Loucy (cell line): ENCODE measurements at regions not wholly inside any gene's neighbourhood (a gene's known extent, or its start where the extent isn't known, plus 50 kb on each side); places are given as distances from the start of the nearest gene placed in this dataset.

Experiments
- H2AFZ ChIP-seq: fragments of 200-600 bp; sonication (generic); 2 replicates; pipeline ENCODE4 v1.6.0; 2016; ENCODE audit warnings: antibody characterized with exemption, mild to moderate bottlenecking, low read length, moderate library complexity
- H3F3A ChIP-seq: fragments of 200-600 bp; 2 replicates; pipeline ENCODE4 v1.6.0; 2016; ENCODE audit warnings: antibody characterized with exemption, low read depth, mild to moderate bottlenecking
- H3K27me3 ChIP-seq: fragments of 200-600 bp; sonication (generic); 2 replicates; pipeline ENCODE4 v1.6.1; 2014; ENCODE audit warnings: low read length, mild to moderate bottlenecking; ENCODE audit not compliant: insufficient read depth, poor library complexity, severe bottlenecking
- H3K36me3 ChIP-seq: fragments of 200-600 bp; sonication (generic); 2 replicates; pipeline ENCODE4 v1.6.1; 2016; ENCODE audit warnings: low read length; ENCODE audit not compliant: insufficient read depth
- H3K4me1 ChIP-seq: fragments of 200-600 bp; sonication (generic); 2 replicates; pipeline ENCODE4 v1.5.1; 2014; ENCODE audit warnings: low read length, mild to moderate bottlenecking; ENCODE audit not compliant: insufficient read depth, poor library complexity, severe bottlenecking
- H3K4me2 ChIP-seq: fragments of 200-600 bp; sonication (generic); 2 replicates; pipeline ENCODE4 v1.6.0; 2014; ENCODE audit warnings: antibody characterized with exemption, low read length, low read depth, mild to moderate bottlenecking; ENCODE audit not compliant: poor library complexity, severe bottlenecking
- H3K4me3 ChIP-seq: fragments of 200-600 bp; sonication (generic); 2 replicates; pipeline ENCODE4 v1.5.1; 2014; ENCODE audit warnings: low read length, mild to moderate bottlenecking, mixed read lengths; ENCODE audit not compliant: poor library complexity, severe bottlenecking
- H3K79me2 ChIP-seq: fragments of 200-600 bp; sonication (generic); 2 replicates; pipeline ENCODE4 v1.6.1; 2014; ENCODE audit warnings: low read length; ENCODE audit not compliant: insufficient read depth
- H3K9ac ChIP-seq: fragments of 200-600 bp; sonication (generic); 2 replicates; pipeline ENCODE4 v1.6.0; 2014; ENCODE audit warnings: mild to moderate bottlenecking, low read depth, low read length, moderate library complexity; ENCODE audit not compliant: poor library complexity, severe bottlenecking
- H3K9me2 ChIP-seq: fragments of 200-600 bp; sonication (generic); replicated peaks from 2 replicates; pipeline ENCODE4 v1.6.1; 2016; ENCODE audit warnings: low read depth, low read length, mixed read lengths
- H3K9me3 ChIP-seq: fragments of 200-600 bp; sonication (generic); 2 replicates; pipeline ENCODE4 v1.6.1; 2014; ENCODE audit warnings: mild to moderate bottlenecking, antibody characterized with exemption, low read length, low read depth; ENCODE audit not compliant: insufficient read depth
- H4K20me1 ChIP-seq: fragments of 200-600 bp; sonication (generic); 2 replicates; pipeline ENCODE4 v1.6.0; 2014; ENCODE audit warnings: antibody characterized with exemption, low read length, mild to moderate bottlenecking; ENCODE audit not compliant: insufficient read depth, poor library complexity, severe bottlenecking
- EZH2phosphoT487 ChIP-seq: fragments of 200-600 bp; IDR thresholded peaks from 2 replicates; pipeline ENCODE4 v1.6.1; 2018; ENCODE audit warnings: antibody characterized with exemption, mild to moderate bottlenecking, moderate library complexity, borderline replicate concordance
- TF ChIP-seq, protein P1 (sequence below): fragments of 200-600 bp; sonication (generic); conservative IDR thresholded peaks from 2 replicates; pipeline ENCODE4 v1.5.1; 2014; ENCODE audit warnings: mild to moderate bottlenecking, antibody characterized with exemption, low read length

DNA sequence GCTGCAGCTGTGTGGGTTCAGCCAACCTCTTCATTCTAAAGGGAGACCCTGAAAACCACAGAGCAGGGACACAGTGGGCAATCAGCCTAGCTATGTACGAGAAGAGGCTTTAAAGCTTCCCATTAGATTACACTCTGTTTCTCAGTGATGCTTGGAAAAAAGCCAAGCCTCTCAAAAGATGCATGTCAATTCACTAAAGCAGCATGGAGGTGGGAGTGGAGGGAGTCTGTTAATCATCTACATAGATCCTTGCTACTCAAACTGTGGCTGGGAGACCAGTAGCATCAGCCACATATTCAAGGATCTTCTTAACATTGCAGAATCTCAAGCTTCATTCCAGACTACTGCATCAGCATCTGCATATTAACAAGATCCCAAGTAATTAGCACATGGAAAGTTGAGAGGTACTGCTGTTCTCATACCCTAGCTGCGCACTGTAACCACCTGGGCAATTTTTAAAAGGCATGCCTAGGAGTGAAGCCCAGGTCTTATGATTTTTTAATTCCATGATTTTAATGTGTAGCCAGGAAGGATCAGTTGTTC, 305.9 kb downstream of the PMP22 start:
- H3K4me3 ChIP-seq, result no peak overlapping the region
- peaks cover 4% of the 10 kb centered on the region; the same call in 1 of the 2 replicates for H3K9me3 ChIP-seq
- no peak overlapping the region for H2AFZ ChIP-seq
- TF ChIP-seq, protein P1, sequence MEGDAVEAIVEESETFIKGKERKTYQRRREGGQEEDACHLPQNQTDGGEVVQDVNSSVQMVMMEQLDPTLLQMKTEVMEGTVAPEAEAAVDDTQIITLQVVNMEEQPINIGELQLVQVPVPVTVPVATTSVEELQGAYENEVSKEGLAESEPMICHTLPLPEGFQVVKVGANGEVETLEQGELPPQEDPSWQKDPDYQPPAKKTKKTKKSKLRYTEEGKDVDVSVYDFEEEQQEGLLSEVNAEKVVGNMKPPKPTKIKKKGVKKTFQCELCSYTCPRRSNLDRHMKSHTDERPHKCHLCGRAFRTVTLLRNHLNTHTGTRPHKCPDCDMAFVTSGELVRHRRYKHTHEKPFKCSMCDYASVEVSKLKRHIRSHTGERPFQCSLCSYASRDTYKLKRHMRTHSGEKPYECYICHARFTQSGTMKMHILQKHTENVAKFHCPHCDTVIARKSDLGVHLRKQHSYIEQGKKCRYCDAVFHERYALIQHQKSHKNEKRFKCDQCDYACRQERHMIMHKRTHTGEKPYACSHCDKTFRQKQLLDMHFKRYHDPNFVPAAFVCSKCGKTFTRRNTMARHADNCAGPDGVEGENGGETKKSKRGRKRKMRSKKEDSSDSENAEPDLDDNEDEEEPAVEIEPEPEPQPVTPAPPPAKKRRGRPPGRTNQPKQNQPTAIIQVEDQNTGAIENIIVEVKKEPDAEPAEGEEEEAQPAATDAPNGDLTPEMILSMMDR, result no peak
- no peak for TF ChIP-seq EZH2phosphoT487
- no peak overlapping the region for H3K9ac ChIP-seq
- H3K4me2 ChIP-seq, result no peak overlapping the region
- H3K79me2 ChIP-seq, result no peaks in the 10 kb centered on the region
- H3F3A ChIP-seq, result no peaks in the 10 kb centered on the region
- H3K36me3 ChIP-seq, result no peaks in the 10 kb centered on the region
- H3K4me1 ChIP-seq, result no peaks in the 10 kb centered on the region
- no peaks in the 10 kb centered on the region for H3K27me3 ChIP-seq
- H3K9me2 ChIP-seq, result no peaks in the 10 kb centered on the region
- no peaks in the 10 kb centered on the region for H4K20me1 ChIP-seq

DNA sequence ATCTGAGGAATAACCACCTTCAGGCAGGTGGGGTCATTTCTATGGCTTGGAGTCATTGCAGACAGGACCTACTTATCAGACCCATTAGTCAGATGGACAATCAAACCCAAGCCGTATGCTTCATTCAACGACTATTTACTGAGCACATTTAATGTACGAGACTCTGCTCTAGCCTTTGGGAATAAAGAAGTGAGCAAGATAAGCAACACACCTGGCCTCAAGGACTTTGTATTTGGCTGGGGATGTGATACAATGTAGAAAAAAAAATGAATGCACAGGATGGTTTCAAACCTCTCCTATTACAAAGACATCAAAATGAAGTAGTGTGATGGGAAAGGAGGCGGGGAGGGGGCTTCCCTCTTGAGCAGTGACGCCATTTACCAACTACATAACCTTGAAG, 311.7 kb downstream of the PMP22 start:
- Histone ChIP-seq H3K4me2 (no peak overlapping the region), H3K79me2 (no peaks in the 10 kb centered on the region), H3F3A (no peaks in the 10 kb centered on the region), H3K4me3 (no peak overlapping the region), H3K9ac (no peak overlapping the region), H3K27me3 (no peaks in the 10 kb centered on the region), H3K9me3 (no peaks in the 10 kb centered on the region; the same call in 1 of the 2 replicates), H3K9me2 (no peaks in the 10 kb centered on the region), H3K36me3 (no peaks in the 10 kb centered on the region), H3K4me1 (no peaks in the 10 kb centered on the region), H4K20me1 (no peaks in the 10 kb centered on the region), H2AFZ (no peak overlapping the region)
- TF ChIP-seq EZH2phosphoT487, result no peak
- TF ChIP-seq, protein P1, result no peak

DNA sequence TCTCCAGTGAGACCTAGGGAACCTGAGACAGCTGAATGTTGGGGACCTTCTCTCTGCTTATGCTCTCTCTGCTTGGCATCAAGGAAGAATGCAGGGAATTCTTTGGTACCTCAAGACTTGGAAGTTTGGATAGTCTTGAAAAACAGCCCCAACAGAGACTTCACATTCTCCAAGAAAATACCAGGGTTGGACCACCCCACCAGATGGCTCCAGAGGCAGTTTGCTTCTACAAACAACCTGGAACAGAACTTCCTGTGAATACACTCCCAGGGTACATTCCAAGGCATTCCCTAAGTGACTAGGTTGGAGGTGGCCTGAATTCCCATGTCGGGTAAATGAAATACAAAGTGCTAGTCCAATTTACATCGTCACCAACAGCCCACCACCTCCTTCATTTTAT, 314.4 kb downstream of the PMP22 start:
- H3K79me2 ChIP-seq, result no peaks in the 10 kb centered on the region
- no peaks in the 10 kb centered on the region; the same call in 1 of the 2 replicates for H3K9me3 ChIP-seq
- no peaks in the 10 kb centered on the region for H3F3A ChIP-seq
- H2AFZ ChIP-seq, result no peak overlapping the region
- H3K27me3 ChIP-seq, result no peaks in the 10 kb centered on the region
- no peaks in the 10 kb centered on the region for H3K4me1 ChIP-seq
- H3K36me3 ChIP-seq, result no peaks in the 10 kb centered on the region
- no peak overlapping the region for H3K4me2 ChIP-seq
- no peaks in the 10 kb centered on the region for H4K20me1 ChIP-seq
- no peaks in the 10 kb centered on the region for H3K9me2 ChIP-seq
- H3K4me3 ChIP-seq, result no peak overlapping the region
- H3K9ac ChIP-seq, result no peak overlapping the region
- TF ChIP-seq EZH2phosphoT487, result no peak
- TF ChIP-seq, protein P1, result no peak
